ENCODE measurements at regions not wholly inside any gene's neighbourhood (a gene's known extent, or its start where the extent isn't known, plus 50 kb on each side); places are given as distances from the start of the nearest gene placed in this dataset.
"Not testable (repeated sequence)": the region's sequence is repeated elsewhere in the genome, so short reads cannot be mapped to it uniquely, and the experiment has no call there.

GRCh38 chr6:74000666-74001490, 304.9 kb downstream of the CD109 start:
- Mint-ChIP-seq H3K4me1 (no peaks in the 10 kb centered on the region), H3K27me3 (no peaks in the 10 kb centered on the region), H3K27ac (no peak overlapping the region), H3K9me3 (ENCODE audit: insufficient read depth) (no peaks in the 10 kb centered on the region), H3K4me3 (no peak overlapping the region)
- DNase-seq = no peak
- H2AFZ ChIP-seq (ENCODE audit: insufficient read depth, low read depth, low read length, poor library complexity, severe bottlenecking) = no peak overlapping the region
- H3K9me3 ChIP-seq (ENCODE audit: control extremely low read depth in 1 of 3, control insufficient read depth in 2 of 3, insufficient read depth in 1 of 3, low read length in 2 of 3) = no peaks in the 10 kb centered on the region
- ChIA-PET POLR2A (no interaction called here), CTCF (no interaction called here)
- no peak overlapping the region for H3K4me3 ChIP-seq (ENCODE audit: control extremely low read depth in 1 of 5, extremely low read depth in 1 of 5, insufficient read depth in 1 of 5, low read depth in 2 of 5, low read length in 4 of 5)
- no peak for ATAC-seq (ENCODE audit: low read depth)
- no peak overlapping the region for H3K4me2 ChIP-seq (replicated peaks; ENCODE audit: low read depth, low read length, poor library complexity, severe bottlenecking)
- H3K27me3 ChIP-seq (replicated peaks in 1 of 4; ENCODE audit: control extremely low read depth in 1 of 4, control insufficient read depth in 3 of 4, insufficient read depth in 4 of 4, low read length in 3 of 4) = no peaks in the 10 kb centered on the region
- H3K4me1 ChIP-seq (ENCODE audit: control insufficient read depth in 2 of 2, insufficient read depth in 2 of 2, low read length in 2 of 2) = no peaks in the 10 kb centered on the region
- H3K36me3 ChIP-seq (replicated peaks in 1 of 2; ENCODE audit: control extremely low read depth in 1 of 2, control insufficient read depth in 1 of 2, extremely low read depth in 1 of 2, insufficient read depth in 2 of 2, low read length in 1 of 2) = no peaks in the 10 kb centered on the region
- TF ChIP-seq EZH2 (IDR thresholded peaks at IDR 0.05; ENCODE audit: borderline replicate concordance, insufficient read depth, low read depth, low read length, poor library complexity, severe bottlenecking) = no peak
- no peak for TF ChIP-seq CTCF (IDR thresholded peaks at IDR 0.05)
- 80% methylated on average over 3 of the region's 5 CpGs for WGBS (ENCODE audit: insufficient coverage)
- no peak overlapping the region for H3K9ac ChIP-seq (ENCODE audit: low read length)
- no peak overlapping the region for H3K27ac ChIP-seq (ENCODE audit: low read length in 2 of 2)
- H3K79me2 ChIP-seq (ENCODE audit: control insufficient read depth, insufficient read depth, low read length) = no peaks in the 10 kb centered on the region
- H4K20me1 ChIP-seq (ENCODE audit: control insufficient read depth, insufficient read depth, low read length, poor library complexity, severe bottlenecking) = no peaks in the 10 kb centered on the region
- intact Hi-C loops (cut with micrococcal nuclease) = no loop called here

- H3K9me3 ChIP-seq (ENCODE audit: control extremely low read depth in 1 of 3, control insufficient read depth in 2 of 3, insufficient read depth in 1 of 3, low read length in 2 of 3); DNase-seq; H3K9ac ChIP-seq (ENCODE audit: low read length); H3K36me3 ChIP-seq (replicated peaks in 1 of 2; ENCODE audit: control extremely low read depth in 1 of 2, control insufficient read depth in 1 of 2, extremely low read depth in 1 of 2, insufficient read depth in 2 of 2, low read length in 1 of 2); H4K20me1 ChIP-seq (ENCODE audit: control insufficient read depth, insufficient read depth, low read length, poor library complexity, severe bottlenecking); H3K27me3 ChIP-seq (replicated peaks in 1 of 4; ENCODE audit: control extremely low read depth in 1 of 4, control insufficient read depth in 3 of 4, insufficient read depth in 4 of 4, low read length in 3 of 4); H2AFZ ChIP-seq (ENCODE audit: insufficient read depth, low read depth, low read length, poor library complexity, severe bottlenecking); H3K27ac Mint-ChIP-seq; H3K27ac ChIP-seq (ENCODE audit: low read length in 2 of 2); H3K4me1 Mint-ChIP-seq; H3K9me3 Mint-ChIP-seq (ENCODE audit: insufficient read depth); POLR2A ChIA-PET; ATAC-seq (ENCODE audit: low read depth); H3K27me3 Mint-ChIP-seq; H3K4me3 Mint-ChIP-seq; intact Hi-C loops (cut with micrococcal nuclease); H3K79me2 ChIP-seq (ENCODE audit: control insufficient read depth, insufficient read depth, low read length); H3K4me3 ChIP-seq (ENCODE audit: control extremely low read depth in 1 of 5, extremely low read depth in 1 of 5, insufficient read depth in 1 of 5, low read depth in 2 of 5, low read length in 4 of 5); CTCF ChIA-PET; H3K4me1 ChIP-seq (ENCODE audit: control insufficient read depth in 2 of 2, insufficient read depth in 2 of 2, low read length in 2 of 2); H3K4me2 ChIP-seq (replicated peaks; ENCODE audit: low read depth, low read length, poor library complexity, severe bottlenecking): not testable (repeated sequence)
- WGBS (ENCODE audit: insufficient coverage) = 98% methylated on average over 26 of the region's 30 CpGs
These were observed 294.7 kb downstream of the CD109 start for GRCh38 chr6:73990609-73991238.
